HepG2 (cell line): ENCODE measurements at regions not wholly inside any gene's neighbourhood (a gene's known extent, or its start where the extent isn't known, plus 50 kb on each side); places are given as distances from the start of the nearest gene placed in this dataset.

Source experiments
- ATAC-seq: fragments of 200-7000 bp; cut with Tn5 transposase; 3 replicates; pipeline ENCODE4 v1.9.1; 2020; ENCODE audit warnings: mild to moderate bottlenecking, moderate library complexity
- BruUV-seq: library from RNA; stranded (reverse); fragments of 400-500 nt; replicated peaks from 2 replicates; lab custom pipeline; 2021; lab: Mats Ljungman, UMichigan
- CTCF ChIA-PET: fragments of 300-600 bp; formaldehyde crosslinking; extraction: SDS; loops from one replicate; lab custom pipeline; 2021; ENCODE audit warnings: low total read pairs, inconsistent platforms, low intra/inter-chr PET ratio; lab: Yijun Ruan, JAX
- POLR2A ChIA-PET: fragments of 350-600 bp; sonication (Branson Sonifier 250); formaldehyde crosslinking; loops from one replicate; lab custom pipeline; 2020; ENCODE audit warnings: antibody characterized with exemption, inconsistent platforms; lab: Yijun Ruan, JAX
- DNase-seq: peaks from one replicate; pipeline ENCODE4 v3.0.0-alpha.2; 2015; ENCODE audit warnings: low spot score
- FAIRE-seq: peaks from 3 replicates; lab custom pipeline; 2011; peaks lifted over from hg19 to GRCh38; lab: Jason Lieb, UNC
- H2AFZ ChIP-seq: one replicate; pipeline ENCODE4 v1.6.1; 2011; ENCODE audit warnings: low read length, inconsistent platforms
- H3K27ac ChIP-seq: fragments of 300-600 bp; 3 replicates; pipeline ENCODE4 v1.8.0; 2011; ENCODE audit warnings: mixed run types, mild to moderate bottlenecking, mixed read lengths, low read length, inconsistent platforms; ENCODE audit not compliant: insufficient read depth; ENCODE audit errors: extremely low read length
- H3K27me3 ChIP-seq, 2 experiments: fragments of 200-600 bp in 1 of 2; 2 replicates in 1 of 2; 3 replicates in 1 of 2; pipeline versions ENCODE4 v1.6.0 to v1.8.0; 2011; ENCODE audit warnings: low read length in 2 of 2, mild to moderate bottlenecking in 2 of 2, moderate library complexity in 2 of 2, inconsistent platforms in 1 of 2; ENCODE audit not compliant: insufficient read depth in 2 of 2, control insufficient read depth in 1 of 2
- H3K36me3 ChIP-seq, 2 experiments: fragments of 200-600 bp in 1 of 2; replicated peaks in 1 of 2; 2 replicates in 1 of 2; 3 replicates in 1 of 2; pipeline versions ENCODE4 v1.5.1 to v1.8.0; 2011; ENCODE audit warnings: low read length in 2 of 2, inconsistent platforms in 1 of 2; ENCODE audit not compliant: insufficient read depth in 2 of 2, control insufficient read depth in 1 of 2
- H3K4me1 ChIP-seq: 2 replicates; pipeline ENCODE4 v1.5.1; 2012; ENCODE audit warnings: low read length, inconsistent platforms; ENCODE audit not compliant: insufficient read depth
- H3K4me2 ChIP-seq: 2 replicates; pipeline ENCODE4 v1.6.0; 2011; ENCODE audit warnings: low read depth, low read length, inconsistent platforms
- H3K4me3 ChIP-seq, 3 experiments: fragments of 200-600 bp in 1 of 3; sonication (generic), shearing (Covaris generic) in 1 of 3; replicated peaks in 1 of 3; 2 replicates each; pipeline ENCODE4 v1.5.1; 2011 to 2016; ENCODE audit warnings: low read length in 3 of 3, inconsistent platforms in 2 of 3, low read depth in 2 of 3, mild to moderate bottlenecking in 2 of 3, control low read depth in 1 of 3, mixed read lengths in 1 of 3; ENCODE audit not compliant: insufficient read depth in 1 of 3
- H3K79me2 ChIP-seq: one replicate; pipeline ENCODE4 v1.6.1; 2011; ENCODE audit warnings: low read length, inconsistent platforms; ENCODE audit not compliant: insufficient read depth
- H3K9ac ChIP-seq: 2 replicates; pipeline ENCODE4 v1.6.0; 2011; ENCODE audit warnings: mild to moderate bottlenecking, low read depth, low read length, inconsistent platforms; ENCODE audit not compliant: insufficient read depth
- H3K9me3 ChIP-seq: 2 replicates; pipeline ENCODE4 v1.5.1; 2012; ENCODE audit warnings: mild to moderate bottlenecking, low read length
- H4K20me1 ChIP-seq: 2 replicates; pipeline ENCODE4 v1.6.0; 2011; ENCODE audit warnings: inconsistent platforms, mild to moderate bottlenecking, low read length, moderate library complexity; ENCODE audit not compliant: insufficient read depth
- AGO1 ChIP-seq: fragments of 200-400 bp; formaldehyde crosslinking; IDR thresholded peaks from 2 replicates; pipeline ENCODE4 v1.6.1; 2017; ENCODE audit warnings: mild to moderate bottlenecking, low read depth, low read length, moderate library complexity; ENCODE audit not compliant: poor library complexity, severe bottlenecking
- ATF3 ChIP-seq: sonication (generic); formaldehyde crosslinking; IDR thresholded peaks from 2 replicates; pipeline ENCODE4 v1.4.0; 2020; ENCODE audit warnings: missing genetic modification reagents
- NR2F6 ChIP-seq, 2 experiments: IDR thresholded peaks; 2 replicates each; pipeline ENCODE4 v1.6.1; 2016; ENCODE audit warnings: antibody characterized with exemption in 1 of 2, mild to moderate bottlenecking in 1 of 2
- RFX5 ChIP-seq: IDR thresholded peaks from 2 replicates; pipeline ENCODE4 v1.6.1; 2011; ENCODE audit warnings: low read depth, low read length, improper control_type of control experiment
- ZMYM4 ChIP-seq: sonication (generic); formaldehyde crosslinking; IDR thresholded peaks from 2 replicates; pipeline ENCODE4 v1.8.1; 2023; ENCODE audit warnings: mild to moderate bottlenecking, missing genetic modification reagents
- ZNF124 ChIP-seq: sonication (generic); formaldehyde crosslinking; IDR thresholded peaks from 2 replicates; pipeline ENCODE4 v1.4.0; 2020; ENCODE audit warnings: missing genetic modification reagents
- WGBS: methylation state at CpG from one replicate; pipeline ENCODE4 v1.1.6; 2017; ENCODE audit warnings: low lambda C conversion rate; 5-methylcytosine and 5-hydroxymethylcytosine counted together
- in situ Hi-C: cut with HindIII; loops from 2 replicates; pipeline ENCODE4 v1.10.0; 2017; ENCODE audit warnings: low pct_unique_long_range_greater_than_20kb; ENCODE audit not compliant: extremely low pct_ligation_motif_present
- intact Hi-C: fragments of 100-400 bp; cut with micrococcal nuclease; formaldehyde crosslinking; loops from one replicate; pipeline ENCODE4 v1.10.0; 2022; ENCODE audit not compliant: unreplicated experiment
- TF ChIP-seq, protein P1 (sequence below): sonication (generic); formaldehyde crosslinking; IDR thresholded peaks from 2 replicates; pipeline ENCODE4 v1.8.0; 2023; ENCODE audit warnings: mild to moderate bottlenecking, missing genetic modification reagents
- TF ChIP-seq, protein P2 (sequence below): IDR thresholded peaks from 2 replicates; pipeline ENCODE4 v1.6.1; 2016; ENCODE audit warnings: missing biosample characterization, missing genetic modification reagents, low read depth
- TF ChIP-seq, protein P3 (sequence below), 2 experiments: sonication (generic) in 1 of 2; formaldehyde crosslinking in 1 of 2; IDR thresholded peaks; 2 replicates each; pipeline versions ENCODE4 v1.5.1 to v1.6.1; 2011 to 2020; ENCODE audit warnings: borderline replicate concordance in 1 of 2, low read depth in 1 of 2, low read length in 1 of 2, mild to moderate bottlenecking in 1 of 2, missing genetic modification reagents in 1 of 2, moderate library complexity in 1 of 2
- TF ChIP-seq, protein P4 (sequence below): sonication (generic); formaldehyde crosslinking; IDR thresholded peaks from 2 replicates; pipeline ENCODE4 v1.9.0; 2021; ENCODE audit warnings: missing genetic modification reagents, borderline replicate concordance

- in situ Hi-C loops: no loop called here
- POLR2A ChIA-PET: no interaction called here
- 57% methylated on average over 3 of the region's 3 CpGs for WGBS
Measured at GRCh38 chr15:61295239-61295638, 66.1 kb upstream of the RORA start.

More at GRCh38 chr15:61295239-61295638, 66.1 kb upstream of the RORA start:
- DNase-seq (no peak), FAIRE-seq (no peak), ATAC-seq (no peak)
- Histone ChIP-seq H3K36me3 (no peaks in the 10 kb centered on the region), H3K27ac (no peak overlapping the region), H2AFZ (no peak overlapping the region), H3K9me3 (no peaks in the 10 kb centered on the region), H4K20me1 (no peaks in the 10 kb centered on the region), H3K4me1 (no peaks in the 10 kb centered on the region), H3K4me2 (no peak overlapping the region), H3K9ac (no peak overlapping the region), H3K79me2 (no peaks in the 10 kb centered on the region), H3K27me3 (no peaks in the 10 kb centered on the region), H3K4me3 (no peak overlapping the region)
- CTCF ChIA-PET: no interaction called here
- intact Hi-C loops: no loop called here
- TF ChIP-seq AGO1 (no peak), RFX5 (no peak), NR2F6 (IDR thresholded peaks at IDR 0.05) (no peak), NR2F6 (CRISPR knock-in tag; IDR thresholded peaks at IDR 0.05) (no peak), ZNF124 (no peak), ATF3 (no peak), ZMYM4 (CRISPR knock-in tag) (no peak)
- TF ChIP-seq, protein P1, sequence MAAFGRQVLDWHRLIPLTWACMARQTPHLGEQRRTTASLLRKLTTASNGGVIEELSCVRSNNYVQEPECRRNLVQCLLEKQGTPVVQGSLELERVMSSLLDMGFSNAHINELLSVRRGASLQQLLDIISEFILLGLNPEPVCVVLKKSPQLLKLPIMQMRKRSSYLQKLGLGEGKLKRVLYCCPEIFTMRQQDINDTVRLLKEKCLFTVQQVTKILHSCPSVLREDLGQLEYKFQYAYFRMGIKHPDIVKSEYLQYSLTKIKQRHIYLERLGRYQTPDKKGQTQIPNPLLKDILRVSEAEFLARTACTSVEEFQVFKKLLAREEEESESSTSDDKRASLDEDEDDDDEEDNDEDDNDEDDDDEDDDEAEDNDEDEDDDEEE (CRISPR knock-in tag): no peak
- TF ChIP-seq, protein P2, sequence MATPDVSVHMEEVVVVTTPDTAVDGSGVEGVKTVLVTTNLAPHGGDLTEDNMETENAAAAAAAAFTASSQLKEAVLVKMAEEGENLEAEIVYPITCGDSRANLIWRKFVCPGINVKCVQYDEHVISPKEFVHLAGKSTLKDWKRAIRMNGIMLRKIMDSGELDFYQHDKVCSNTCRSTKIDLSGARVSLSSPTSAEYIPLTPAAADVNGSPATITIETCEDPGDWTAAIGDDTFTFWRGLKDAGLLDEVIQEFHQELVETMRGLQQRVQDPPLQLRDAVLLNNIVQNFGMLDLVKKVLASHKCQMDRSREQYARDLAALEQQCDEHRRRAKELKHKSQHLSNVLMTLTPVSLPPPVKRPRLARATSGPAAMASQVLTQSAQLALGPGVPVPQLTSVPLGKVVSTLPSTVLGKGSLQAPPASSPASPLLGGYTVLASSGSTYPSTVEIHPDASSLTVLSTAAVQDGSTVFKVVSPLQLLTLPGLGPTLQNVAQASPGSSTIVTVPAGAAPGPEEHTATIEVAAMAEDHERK (CRISPR knock-in tag): no peak
- TF ChIP-seq, protein P3, sequence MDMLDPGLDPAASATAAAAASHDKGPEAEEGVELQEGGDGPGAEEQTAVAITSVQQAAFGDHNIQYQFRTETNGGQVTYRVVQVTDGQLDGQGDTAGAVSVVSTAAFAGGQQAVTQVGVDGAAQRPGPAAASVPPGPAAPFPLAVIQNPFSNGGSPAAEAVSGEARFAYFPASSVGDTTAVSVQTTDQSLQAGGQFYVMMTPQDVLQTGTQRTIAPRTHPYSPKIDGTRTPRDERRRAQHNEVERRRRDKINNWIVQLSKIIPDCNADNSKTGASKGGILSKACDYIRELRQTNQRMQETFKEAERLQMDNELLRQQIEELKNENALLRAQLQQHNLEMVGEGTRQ (IDR thresholded peaks at IDR 0.05; ENCODE audit: low read depth, low read length): no peak
- TF ChIP-seq, protein P3 (CRISPR knock-in tag; IDR thresholded peaks at IDR 0.05; ENCODE audit: borderline replicate concordance): no peak
- TF ChIP-seq, protein P4, sequence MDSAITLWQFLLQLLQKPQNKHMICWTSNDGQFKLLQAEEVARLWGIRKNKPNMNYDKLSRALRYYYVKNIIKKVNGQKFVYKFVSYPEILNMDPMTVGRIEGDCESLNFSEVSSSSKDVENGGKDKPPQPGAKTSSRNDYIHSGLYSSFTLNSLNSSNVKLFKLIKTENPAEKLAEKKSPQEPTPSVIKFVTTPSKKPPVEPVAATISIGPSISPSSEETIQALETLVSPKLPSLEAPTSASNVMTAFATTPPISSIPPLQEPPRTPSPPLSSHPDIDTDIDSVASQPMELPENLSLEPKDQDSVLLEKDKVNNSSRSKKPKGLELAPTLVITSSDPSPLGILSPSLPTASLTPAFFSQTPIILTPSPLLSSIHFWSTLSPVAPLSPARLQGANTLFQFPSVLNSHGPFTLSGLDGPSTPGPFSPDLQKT (CRISPR knock-in tag): no peak
- BruUV-seq: no TSS peak
